Left renal cortex interstitium (tissue), 4 donors: ENCODE measurements at regions not wholly inside any gene's neighbourhood (a gene's known extent, or its start where the extent isn't known, plus 50 kb on each side); places are given as distances from the start of the nearest gene placed in this dataset.

Experiments
- DNase-seq, 4 donors: peaks; one replicate each; pipeline ENCODE4 v3.0.0-alpha.2; 2013; ENCODE audit warnings: low read depth in 4 of 4, low spot score in 2 of 4, missing footprints in 1 of 4

GRCh38 chr11:80841675-80842074 lies 1400.8 kb upstream of the TENM4 start:
- no peak for DNase-seq

GRCh38 chr11:80838153-80838552 lies 1397.3 kb upstream of the TENM4 start:
- DNase-seq, result no peak

GRCh38 chr11:80837051-80837450 lies 1396.2 kb upstream of the TENM4 start:
- DNase-seq, result no peak

GRCh38 chr11:80831374-80831773 lies 1390.5 kb upstream of the TENM4 start:
- no peak for DNase-seq

GRCh38 chr11:80827781-80828180 lies 1387.0 kb upstream of the TENM4 start:
- no peak for DNase-seq

GRCh38 chr11:80826808-80827207 lies 1386.0 kb upstream of the TENM4 start:
- no peak for DNase-seq

- no peak for DNase-seq
Measured at GRCh38 chr11:80822308-80822707, 1381.5 kb upstream of the TENM4 start.

- no peak for DNase-seq
Measured at GRCh38 chr11:80819271-80819670, 1378.4 kb upstream of the TENM4 start.

- no peak for DNase-seq
Measured at GRCh38 chr11:80816966-80817365, 1376.1 kb upstream of the TENM4 start.

GRCh38 chr11:80816454-80816847 lies 1375.6 kb upstream of the TENM4 start:
- no peak for DNase-seq

- DNase-seq, result no peak
Measured at GRCh38 chr11:80815752-80816453, 1375.1 kb upstream of the TENM4 start.

- no peak for DNase-seq
Measured at GRCh38 chr11:80814813-80815212, 1374.0 kb upstream of the TENM4 start.

- DNase-seq, result no peak
Measured at GRCh38 chr11:80810695-80811094, 1369.9 kb upstream of the TENM4 start.

- DNase-seq, result no peak
Measured at GRCh38 chr11:80798174-80798573, 1357.3 kb upstream of the TENM4 start.

GRCh38 chr11:80783561-80783960 lies 1342.7 kb upstream of the TENM4 start:
- no peak for DNase-seq

- no peak for DNase-seq
Measured at GRCh38 chr11:80782135-80782885, 1341.5 kb upstream of the TENM4 start.

- DNase-seq, result peak in 1 of 4 donors; percentile 28
Measured at GRCh38 chr11:80779905-80780605, 1339.2 kb upstream of the TENM4 start.

GRCh38 chr11:80778941-80779340 lies 1338.1 kb upstream of the TENM4 start:
- DNase-seq, result no peak

GRCh38 chr11:80778432-80778831 lies 1337.6 kb upstream of the TENM4 start:
- DNase-seq, result no peak

- no peak for DNase-seq
Measured at GRCh38 chr11:80773919-80774318, 1333.1 kb upstream of the TENM4 start.

GRCh38 chr11:80771017-80771416 lies 1330.2 kb upstream of the TENM4 start:
- DNase-seq, result no peak

GRCh38 chr11:80758787-80759186 lies 1318.0 kb upstream of the TENM4 start:
- DNase-seq, result no peak
